ENCODE measurements at regions not wholly inside any gene's neighbourhood (a gene's known extent, or its start where the extent isn't known, plus 50 kb on each side); places are given as distances from the start of the nearest gene placed in this dataset.

- no peaks in the 10 kb centered on the region for H3K4me1 ChIP-seq (ENCODE audit: control insufficient read depth in 1 of 2, insufficient read depth in 2 of 2, low read length in 2 of 2)
- intact Hi-C loops (cut with micrococcal nuclease): no loop called here
- H3K4me1 Mint-ChIP-seq: no peaks in the 10 kb centered on the region
Measured at GRCh38 chr15:38944536-38944935, 379.9 kb upstream of the RASGRP1 start.

GRCh38 chr15:38945551-38946298 is 381.1 kb upstream of the RASGRP1 start:
- Histone ChIP-seq H3K27ac (ENCODE audit: low read depth in 1 of 2, low read length in 2 of 2) (no peak overlapping the region), H3K36me3 (replicated peaks in 1 of 2; ENCODE audit: control insufficient read depth in 1 of 2, insufficient read depth in 2 of 2, low read length in 2 of 2) (no peaks in the 10 kb centered on the region), H3K9ac (ENCODE audit: insufficient read depth, low read length, poor library complexity, severe bottlenecking) (no peak overlapping the region), H3K4me1 (ENCODE audit: control insufficient read depth in 1 of 2, insufficient read depth in 2 of 2, low read length in 2 of 2) (no peaks in the 10 kb centered on the region), H3K27me3 (ENCODE audit: control insufficient read depth in 2 of 2, insufficient read depth in 2 of 2, low read length in 2 of 2) (no peaks in the 10 kb centered on the region), H2AFZ (ENCODE audit: insufficient read depth, low read depth, low read length, poor library complexity, severe bottlenecking) (no peak overlapping the region), H3K4me2 (replicated peaks; ENCODE audit: extremely low read depth, low read length, poor library complexity, severe bottlenecking) (no peak overlapping the region), H4K20me1 (ENCODE audit: insufficient read depth, low read length) (no peaks in the 10 kb centered on the region), H3K79me2 (ENCODE audit: insufficient read depth, low read length) (no peaks in the 10 kb centered on the region), H3K9me3 (replicated peaks in 1 of 2; ENCODE audit: control insufficient read depth in 1 of 2, insufficient read depth in 1 of 2, low read length in 2 of 2) (no peaks in the 10 kb centered on the region), H3K4me3 (replicated peaks in 1 of 3; ENCODE audit: low read depth in 2 of 3, low read length in 3 of 3) (no peak overlapping the region)
- peaks cover 0 to 3% (median 0%) of the 10 kb centered on the region in 7 donors for H3K9me3 Mint-ChIP-seq
- no peaks in the 10 kb centered on the region for H3K4me1 Mint-ChIP-seq
- WGBS (ENCODE audit: insufficient coverage): 97% methylated on average over 4 of the region's 5 CpGs
- H3K36me3 Mint-ChIP-seq: no peaks in the 10 kb centered on the region
- intact Hi-C loops (cut with micrococcal nuclease): no loop called here
- no peak for DNase-seq
- TF ChIP-seq, protein P1, sequence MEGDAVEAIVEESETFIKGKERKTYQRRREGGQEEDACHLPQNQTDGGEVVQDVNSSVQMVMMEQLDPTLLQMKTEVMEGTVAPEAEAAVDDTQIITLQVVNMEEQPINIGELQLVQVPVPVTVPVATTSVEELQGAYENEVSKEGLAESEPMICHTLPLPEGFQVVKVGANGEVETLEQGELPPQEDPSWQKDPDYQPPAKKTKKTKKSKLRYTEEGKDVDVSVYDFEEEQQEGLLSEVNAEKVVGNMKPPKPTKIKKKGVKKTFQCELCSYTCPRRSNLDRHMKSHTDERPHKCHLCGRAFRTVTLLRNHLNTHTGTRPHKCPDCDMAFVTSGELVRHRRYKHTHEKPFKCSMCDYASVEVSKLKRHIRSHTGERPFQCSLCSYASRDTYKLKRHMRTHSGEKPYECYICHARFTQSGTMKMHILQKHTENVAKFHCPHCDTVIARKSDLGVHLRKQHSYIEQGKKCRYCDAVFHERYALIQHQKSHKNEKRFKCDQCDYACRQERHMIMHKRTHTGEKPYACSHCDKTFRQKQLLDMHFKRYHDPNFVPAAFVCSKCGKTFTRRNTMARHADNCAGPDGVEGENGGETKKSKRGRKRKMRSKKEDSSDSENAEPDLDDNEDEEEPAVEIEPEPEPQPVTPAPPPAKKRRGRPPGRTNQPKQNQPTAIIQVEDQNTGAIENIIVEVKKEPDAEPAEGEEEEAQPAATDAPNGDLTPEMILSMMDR (IDR thresholded peaks at IDR 0.05): no peak
- no peak overlapping the region for H3K27ac Mint-ChIP-seq
- peaks cover 0 to 4% (median 3%) of the 10 kb centered on the region in 3 donors for H3K27me3 Mint-ChIP-seq (ENCODE audit: low read depth in 3 of 3)
- H3K4me3 Mint-ChIP-seq: no peak overlapping the region

More at GRCh38 chr15:38944536-38944935, 379.9 kb upstream of the RASGRP1 start:
- Mint-ChIP-seq H3K27me3 (ENCODE audit: low read depth in 3 of 3) (peaks cover 0 to 4% (median 3%) of the 10 kb centered on the region in 3 donors), H3K9me3 (peaks cover 0 to 3% (median 0%) of the 10 kb centered on the region in 7 donors), H3K27ac (no peak overlapping the region), H3K36me3 (no peaks in the 10 kb centered on the region), H3K4me3 (no peak overlapping the region)
- Histone ChIP-seq H3K36me3 (replicated peaks in 1 of 2; ENCODE audit: control insufficient read depth in 1 of 2, insufficient read depth in 2 of 2, low read length in 2 of 2) (no peaks in the 10 kb centered on the region), H2AFZ (ENCODE audit: insufficient read depth, low read depth, low read length, poor library complexity, severe bottlenecking) (no peak overlapping the region), H3K27ac (ENCODE audit: low read depth in 1 of 2, low read length in 2 of 2) (no peak overlapping the region), H3K4me3 (replicated peaks in 1 of 3; ENCODE audit: low read depth in 2 of 3, low read length in 3 of 3) (no peak overlapping the region), H3K4me2 (replicated peaks; ENCODE audit: extremely low read depth, low read length, poor library complexity, severe bottlenecking) (no peak overlapping the region), H4K20me1 (ENCODE audit: insufficient read depth, low read length) (no peaks in the 10 kb centered on the region), H3K9me3 (replicated peaks in 1 of 2; ENCODE audit: control insufficient read depth in 1 of 2, insufficient read depth in 1 of 2, low read length in 2 of 2) (no peaks in the 10 kb centered on the region), H3K79me2 (ENCODE audit: insufficient read depth, low read length) (no peaks in the 10 kb centered on the region), H3K9ac (ENCODE audit: insufficient read depth, low read length, poor library complexity, severe bottlenecking) (no peak overlapping the region), H3K27me3 (ENCODE audit: control insufficient read depth in 2 of 2, insufficient read depth in 2 of 2, low read length in 2 of 2) (no peaks in the 10 kb centered on the region)
- TF ChIP-seq, protein P1 (IDR thresholded peaks at IDR 0.05): no peak
- DNase-seq: no peak
